HEK293 (cell line): ENCODE measurements at regions not wholly inside any gene's neighbourhood (a gene's known extent, or its start where the extent isn't known, plus 50 kb on each side); places are given as distances from the start of the nearest gene placed in this dataset.

Experiments
- CTCF ChIA-PET: fragments of 350-600 bp; formaldehyde crosslinking; extraction: SDS; loops from one replicate; lab custom pipeline; 2021; ENCODE audit warnings: antibody characterized with exemption; lab: Yijun Ruan, JAX
- POLR2A ChIA-PET: fragments of 300-600 bp; formaldehyde crosslinking; extraction: SDS; loops from one replicate; lab custom pipeline; 2020; ENCODE audit warnings: antibody characterized with exemption, inconsistent platforms; lab: Yijun Ruan, JAX
- H3K27ac ChIP-seq: fragments of 200-500 bp; sonication (Bioruptor generic); 2 replicates; pipeline ENCODE4 v1.5.1; 2014; ENCODE audit warnings: low read depth, low read length, control low read depth, inconsistent platforms; ENCODE audit errors: extremely low read depth
- H3K36me3 ChIP-seq, 2 experiments: fragments of 200-500 bp in 1 of 2; sonication (Bioruptor generic) in 1 of 2; 1 replicate in 1 of 2; 2 replicates in 1 of 2; pipeline ENCODE4 v1.5.1; 2014 to 2017; ENCODE audit warnings: inconsistent platforms in 2 of 2, low read length in 2 of 2; ENCODE audit not compliant: control insufficient read depth in 2 of 2, insufficient read depth in 1 of 2
- H3K4me1 ChIP-seq: fragments of 200-500 bp; sonication (Bioruptor generic); 2 replicates; pipeline ENCODE4 v1.5.1; 2014; ENCODE audit warnings: mild to moderate bottlenecking, low read length, inconsistent platforms; ENCODE audit not compliant: control insufficient read depth, insufficient read depth
- H3K4me3 ChIP-seq: 2 replicates; pipeline ENCODE4 v1.5.1; 2011; ENCODE audit warnings: low read depth, mild to moderate bottlenecking, control low read depth, low read length, moderate library complexity
- H3K9me3 ChIP-seq: fragments of 200-500 bp; sonication (Bioruptor generic); 2 replicates; pipeline ENCODE4 v1.5.1; 2014; ENCODE audit warnings: low read depth, low read length, inconsistent platforms; ENCODE audit not compliant: control insufficient read depth, insufficient read depth
- HOXC10 ChIP-seq: sonication (generic); formaldehyde crosslinking; IDR thresholded peaks from 2 replicates; pipeline ENCODE4 v1.8.1; 2023; ENCODE audit warnings: mild to moderate bottlenecking, missing genetic modification reagents
- MZF1 ChIP-seq: fragments of 450-650 bp; formaldehyde crosslinking; IDR thresholded peaks from 2 replicates; pipeline ENCODE4 v1.5.1; 2017; ENCODE audit warnings: missing biosample characterization, missing genetic modification characterization, borderline replicate concordance
- SCRT1 ChIP-seq: fragments of 450-650 bp; formaldehyde crosslinking; IDR thresholded peaks from 2 replicates; pipeline ENCODE4 v1.5.1; 2016; ENCODE audit warnings: missing biosample characterization, missing genetic modification characterization, borderline replicate concordance
- SP2 ChIP-seq: fragments of 450-650 bp; formaldehyde crosslinking; IDR thresholded peaks from 2 replicates; pipeline ENCODE4 v1.5.1; 2016; ENCODE audit warnings: missing biosample characterization, missing genetic modification characterization
- TCF7L2 ChIP-seq: IDR thresholded peaks from 2 replicates; pipeline ENCODE4 v1.6.1; 2011; ENCODE audit warnings: low read depth, mild to moderate bottlenecking, inconsistent platforms, low read length, moderate library complexity, borderline replicate concordance
- TRIM28 ChIP-seq: IDR thresholded peaks from 2 replicates; pipeline ENCODE4 v1.6.1; 2011; ENCODE audit warnings: low read length, control low read depth, borderline replicate concordance
- TSHZ1 ChIP-seq: fragments of 450-650 bp; formaldehyde crosslinking; IDR thresholded peaks from 2 replicates; pipeline ENCODE4 v1.5.1; 2016; ENCODE audit warnings: missing biosample characterization, missing genetic modification characterization, borderline replicate concordance
- ZBTB17 ChIP-seq: fragments of 450-650 bp; formaldehyde crosslinking; IDR thresholded peaks from 2 replicates; pipeline ENCODE4 v1.5.1; 2016; ENCODE audit warnings: missing biosample characterization, missing genetic modification characterization
- ZNF23 ChIP-seq: fragments of 450-650 bp; formaldehyde crosslinking; IDR thresholded peaks from 2 replicates; pipeline ENCODE4 v1.5.1; 2016; ENCODE audit warnings: missing biosample characterization, missing genetic modification characterization, borderline replicate concordance
- ZNF248 ChIP-seq: fragments of 450-650 bp; formaldehyde crosslinking; IDR thresholded peaks from 2 replicates; pipeline ENCODE4 v1.5.1; 2017; ENCODE audit warnings: missing biosample characterization, missing genetic modification characterization
- ZNF274 ChIP-seq, 2 experiments: fragments of 200-500 bp in 1 of 2; fragments of 450-650 bp in 1 of 2; sonication (Bioruptor generic) in 1 of 2; formaldehyde crosslinking in 1 of 2; IDR thresholded peaks; 2 replicates each; pipeline versions ENCODE4 v1.5.1 to v1.6.1; 2014 to 2016; ENCODE audit warnings: borderline replicate concordance in 1 of 2, inconsistent platforms in 1 of 2, low read length in 1 of 2, missing biosample characterization in 1 of 2, missing genetic modification characterization in 1 of 2
- ZNF311 ChIP-seq: fragments of 450-650 bp; formaldehyde crosslinking; IDR thresholded peaks from 2 replicates; pipeline ENCODE4 v1.5.1; 2017; ENCODE audit warnings: missing biosample characterization, missing genetic modification characterization, borderline replicate concordance
- ZNF354C ChIP-seq: fragments of 450-650 bp; formaldehyde crosslinking; IDR thresholded peaks from 2 replicates; pipeline ENCODE4 v1.5.1; 2016; ENCODE audit warnings: missing biosample characterization, missing genetic modification characterization, low read depth, borderline replicate concordance
- ZNF433 ChIP-seq: fragments of 450-650 bp; formaldehyde crosslinking; IDR thresholded peaks from 2 replicates; pipeline ENCODE4 v1.5.1; 2016; ENCODE audit warnings: missing biosample characterization, missing genetic modification characterization, low read depth
- ZNF518A ChIP-seq: fragments of 450-650 bp; formaldehyde crosslinking; conservative IDR thresholded peaks from 2 replicates; pipeline ENCODE4 v1.5.1; 2016; ENCODE audit warnings: low read depth, missing biosample characterization, missing genetic modification characterization
- ZNF521 ChIP-seq: fragments of 450-650 bp; formaldehyde crosslinking; IDR thresholded peaks from 2 replicates; pipeline ENCODE4 v1.5.1; 2017; ENCODE audit warnings: missing biosample characterization, mild to moderate bottlenecking, missing genetic modification characterization
- ZNF560 ChIP-seq: fragments of 450-650 bp; formaldehyde crosslinking; IDR thresholded peaks from 2 replicates; pipeline ENCODE4 v1.5.1; 2017; ENCODE audit warnings: missing biosample characterization, missing genetic modification characterization, borderline replicate concordance
- ZNF701 ChIP-seq: fragments of 450-650 bp; formaldehyde crosslinking; IDR thresholded peaks from 2 replicates; pipeline ENCODE4 v1.5.1; 2016; ENCODE audit warnings: missing biosample characterization, missing genetic modification characterization
- ZNF76 ChIP-seq: fragments of 450-650 bp; formaldehyde crosslinking; IDR thresholded peaks from 2 replicates; pipeline ENCODE4; 2016; ENCODE audit warnings: low read depth, missing biosample characterization, missing genetic modification characterization, borderline replicate concordance
- ZSCAN23 ChIP-seq: fragments of 450-650 bp; formaldehyde crosslinking; IDR thresholded peaks from 2 replicates; pipeline ENCODE4 v1.5.1; 2016; ENCODE audit warnings: missing biosample characterization, missing genetic modification characterization
- TF ChIP-seq, protein P1 (sequence below): fragments of 450-650 bp; formaldehyde crosslinking; IDR thresholded peaks from 2 replicates; pipeline ENCODE4 v1.5.1; 2017; ENCODE audit warnings: missing biosample characterization, missing genetic modification characterization
- TF ChIP-seq, protein P2 (sequence below): fragments of 450-650 bp; formaldehyde crosslinking; IDR thresholded peaks from 2 replicates; pipeline ENCODE4 v1.5.0; 2017; ENCODE audit warnings: missing biosample characterization, missing genetic modification characterization, borderline replicate concordance

DNA sequence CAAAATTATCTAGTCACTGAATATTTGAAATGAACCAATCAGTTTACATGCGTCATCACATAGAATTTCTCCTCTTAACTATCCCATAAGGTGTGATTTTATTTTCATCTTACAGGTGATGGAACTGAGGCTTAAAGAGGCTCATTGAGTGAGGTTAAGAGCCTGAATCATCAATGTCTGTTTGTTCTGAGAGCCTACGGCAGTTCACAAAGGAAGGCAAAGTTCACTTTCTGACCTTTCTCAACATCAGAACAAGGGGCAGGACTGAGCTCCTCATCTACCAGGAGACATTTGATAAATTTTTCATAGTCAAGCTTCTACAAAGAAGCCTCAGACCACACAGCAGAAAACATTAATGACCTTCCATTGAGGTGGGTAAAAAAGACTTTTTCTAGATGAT lies 54.9 kb upstream of the OLIG3 start (continued):
- TF ChIP-seq, protein P1, sequence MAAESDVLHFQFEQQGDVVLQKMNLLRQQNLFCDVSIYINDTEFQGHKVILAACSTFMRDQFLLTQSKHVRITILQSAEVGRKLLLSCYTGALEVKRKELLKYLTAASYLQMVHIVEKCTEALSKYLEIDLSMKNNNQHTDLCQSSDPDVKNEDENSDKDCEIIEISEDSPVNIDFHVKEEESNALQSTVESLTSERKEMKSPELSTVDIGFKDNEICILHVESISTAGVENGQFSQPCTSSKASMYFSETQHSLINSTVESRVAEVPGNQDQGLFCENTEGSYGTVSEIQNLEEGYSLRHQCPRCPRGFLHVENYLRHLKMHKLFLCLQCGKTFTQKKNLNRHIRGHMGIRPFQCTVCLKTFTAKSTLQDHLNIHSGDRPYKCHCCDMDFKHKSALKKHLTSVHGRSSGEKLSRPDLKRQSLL (tag by site-specific recombination), result no peak
- TF ChIP-seq ZNF274 (IDR thresholded peaks at IDR 0.05; ENCODE audit: low read length) (no peak), ZNF274 (tag by site-specific recombination; IDR thresholded peaks at IDR 0.05; ENCODE audit: borderline replicate concordance) (no peak), ZNF518A (tag by site-specific recombination) (no peak)

DNA sequence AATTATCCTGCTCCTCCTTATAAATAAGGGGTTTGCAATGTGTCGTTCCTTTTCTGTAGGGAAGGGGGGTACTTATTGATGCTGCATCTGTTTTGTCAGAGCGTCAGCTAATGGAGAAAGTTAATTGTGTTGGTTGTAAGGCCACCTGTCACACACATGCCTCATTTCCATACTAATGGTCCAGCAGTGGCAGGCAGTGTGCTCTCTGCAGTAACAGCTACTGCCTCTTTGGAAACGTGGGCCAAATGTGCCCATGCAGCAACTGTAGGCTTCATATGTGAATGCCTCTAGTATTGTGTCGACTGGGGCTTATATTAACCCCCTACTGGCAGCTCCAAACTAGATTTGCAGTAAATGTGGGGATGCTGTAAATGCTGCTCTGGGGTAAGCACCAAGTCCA lies 56.3 kb upstream of the OLIG3 start:
- no peaks in the 10 kb centered on the region for H3K9me3 ChIP-seq
- no peaks in the 10 kb centered on the region for H3K4me1 ChIP-seq
- POLR2A ChIA-PET, result no interaction called here
- TF ChIP-seq ZNF701 (tag by site-specific recombination), result no peak
- no peak for TF ChIP-seq ZNF23 (tag by site-specific recombination)
- TF ChIP-seq HOXC10 (CRISPR knock-in tag), result no peak
- no peak for TF ChIP-seq TSHZ1 (tag by site-specific recombination)
- no peak for TF ChIP-seq ZNF311 (tag by site-specific recombination)
- no peak for TF ChIP-seq ZNF248
- TF ChIP-seq SCRT1, result no peak
- TF ChIP-seq SP2, result no peak
- TF ChIP-seq ZSCAN23 (tag by site-specific recombination), result no peak
- TF ChIP-seq TRIM28, result no peak
- CTCF ChIA-PET, result no interaction called here
- H3K4me3 ChIP-seq, result no peak overlapping the region
- no peak overlapping the region for H3K27ac ChIP-seq
- no peaks in the 10 kb centered on the region for H3K36me3 ChIP-seq

DNA sequence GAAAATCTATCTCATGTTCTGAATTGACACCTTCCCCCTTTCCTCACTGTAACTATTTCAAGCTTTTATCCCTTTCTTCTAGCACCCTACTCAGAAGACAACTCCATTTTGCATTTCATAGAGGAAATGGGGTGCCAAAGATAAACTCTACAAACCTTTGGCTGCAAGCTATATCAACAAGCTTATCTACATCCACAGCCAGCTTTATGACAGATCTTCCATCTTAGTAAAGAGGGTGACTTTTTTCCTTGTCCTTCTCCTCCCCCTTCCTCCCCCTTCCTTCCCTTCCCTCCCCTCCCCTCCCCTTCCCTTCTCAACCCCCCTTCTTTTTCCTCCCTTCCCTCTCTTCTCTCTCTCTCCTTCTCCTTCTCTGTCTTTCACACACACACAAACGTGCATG lies 58.0 kb upstream of the OLIG3 start:
- no peaks in the 10 kb centered on the region for H3K9me3 ChIP-seq
- no peaks in the 10 kb centered on the region for H3K36me3 ChIP-seq
- CTCF ChIA-PET, result interaction anchor here (0.5 to 1.6 kb wide), 2 partner anchors 18 to 79 kb away, joined by 3 to 5 read pairs; no protein-coding TSS in a partner anchor
- no peak overlapping the region for H3K27ac ChIP-seq
- no peak overlapping the region for H3K4me3 ChIP-seq
- POLR2A ChIA-PET, result no interaction called here
- no peaks in the 10 kb centered on the region for H3K4me1 ChIP-seq
- TF ChIP-seq ZBTB17 (tag by site-specific recombination) (no peak), ZNF354C (tag by site-specific recombination) (no peak), TCF7L2 (no peak), ZNF521 (tag by site-specific recombination) (no peak), ZNF560 (tag by site-specific recombination) (no peak), MZF1 (tag by site-specific recombination) (no peak), ZNF76 (tag by site-specific recombination) (no peak), ZNF433 (tag by site-specific recombination) (no peak)
- TF ChIP-seq, protein P2, sequence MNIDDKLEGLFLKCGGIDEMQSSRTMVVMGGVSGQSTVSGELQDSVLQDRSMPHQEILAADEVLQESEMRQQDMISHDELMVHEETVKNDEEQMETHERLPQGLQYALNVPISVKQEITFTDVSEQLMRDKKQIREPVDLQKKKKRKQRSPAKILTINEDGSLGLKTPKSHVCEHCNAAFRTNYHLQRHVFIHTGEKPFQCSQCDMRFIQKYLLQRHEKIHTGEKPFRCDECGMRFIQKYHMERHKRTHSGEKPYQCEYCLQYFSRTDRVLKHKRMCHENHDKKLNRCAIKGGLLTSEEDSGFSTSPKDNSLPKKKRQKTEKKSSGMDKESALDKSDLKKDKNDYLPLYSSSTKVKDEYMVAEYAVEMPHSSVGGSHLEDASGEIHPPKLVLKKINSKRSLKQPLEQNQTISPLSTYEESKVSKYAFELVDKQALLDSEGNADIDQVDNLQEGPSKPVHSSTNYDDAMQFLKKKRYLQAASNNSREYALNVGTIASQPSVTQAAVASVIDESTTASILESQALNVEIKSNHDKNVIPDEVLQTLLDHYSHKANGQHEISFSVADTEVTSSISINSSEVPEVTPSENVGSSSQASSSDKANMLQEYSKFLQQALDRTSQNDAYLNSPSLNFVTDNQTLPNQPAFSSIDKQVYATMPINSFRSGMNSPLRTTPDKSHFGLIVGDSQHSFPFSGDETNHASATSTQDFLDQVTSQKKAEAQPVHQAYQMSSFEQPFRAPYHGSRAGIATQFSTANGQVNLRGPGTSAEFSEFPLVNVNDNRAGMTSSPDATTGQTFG, result no peak
